ENCODE measurements at regions not wholly inside any gene's neighbourhood (a gene's known extent, or its start where the extent isn't known, plus 50 kb on each side); places are given as distances from the start of the nearest gene placed in this dataset.
"Not testable (repeated sequence)": the region's sequence is repeated elsewhere in the genome, so short reads cannot be mapped to it uniquely, and the experiment has no call there.

- CTCF ChIA-PET, result no interaction called here
- Mint-ChIP-seq H3K27ac (ENCODE audit: unreplicated experiment) (no peak overlapping the region), H3K27me3 (ENCODE audit: unreplicated experiment) (no peaks in the 10 kb centered on the region), H3K36me3 (ENCODE audit: insufficient read depth, unreplicated experiment) (no peaks in the 10 kb centered on the region), H3K4me1 (ENCODE audit: low read depth, unreplicated experiment) (no peaks in the 10 kb centered on the region), H3K9me3 (ENCODE audit: low read depth, unreplicated experiment) (no peaks in the 10 kb centered on the region), H3K4me3 (ENCODE audit: low read depth, unreplicated experiment) (no peak overlapping the region)
- no peak for TF ChIP-seq CTCF (IDR thresholded peaks at IDR 0.05; ENCODE audit: unreplicated experiment)
- DNase-seq, result no peak
- BruUV-seq (replicated peaks), result no TSS peak
- intact Hi-C loops (cut with micrococcal nuclease; ENCODE audit: unreplicated experiment), result no loop called here
These were observed 108.5 kb upstream of the SPACA7 start for GRCh38 chr13:112267660-112268059.

GRCh38 chr13:112270951-112271350 is 105.2 kb upstream of the SPACA7 start:
- intact Hi-C loops (cut with micrococcal nuclease; ENCODE audit: unreplicated experiment), result no loop called here
- H3K9me3 Mint-ChIP-seq (ENCODE audit: low read depth, unreplicated experiment), result no peaks in the 10 kb centered on the region
- DNase-seq, result no peak
- CTCF ChIA-PET, result no interaction called here
- no peak overlapping the region for H3K27ac Mint-ChIP-seq (ENCODE audit: unreplicated experiment)
- H3K27me3 Mint-ChIP-seq (ENCODE audit: unreplicated experiment), result no peaks in the 10 kb centered on the region
- H3K36me3 Mint-ChIP-seq (ENCODE audit: insufficient read depth, unreplicated experiment), result no peaks in the 10 kb centered on the region
- TF ChIP-seq CTCF (IDR thresholded peaks at IDR 0.05; ENCODE audit: unreplicated experiment), result no peak
- no TSS peak for BruUV-seq (replicated peaks)
- no peaks in the 10 kb centered on the region for H3K4me1 Mint-ChIP-seq (ENCODE audit: low read depth, unreplicated experiment)
- no peak overlapping the region for H3K4me3 Mint-ChIP-seq (ENCODE audit: low read depth, unreplicated experiment)

- DNase-seq; H3K4me3 Mint-ChIP-seq (ENCODE audit: low read depth, unreplicated experiment); intact Hi-C loops (cut with micrococcal nuclease; ENCODE audit: unreplicated experiment); H3K4me1 Mint-ChIP-seq (ENCODE audit: low read depth, unreplicated experiment); H3K9me3 Mint-ChIP-seq (ENCODE audit: low read depth, unreplicated experiment); H3K27ac Mint-ChIP-seq (ENCODE audit: unreplicated experiment); CTCF ChIA-PET; H3K36me3 Mint-ChIP-seq (ENCODE audit: insufficient read depth, unreplicated experiment); H3K27me3 Mint-ChIP-seq (ENCODE audit: unreplicated experiment); BruUV-seq (replicated peaks): not testable (repeated sequence)
These were observed 89.4 kb upstream of the SPACA7 start for GRCh38 chr13:112286733-112287132.

GRCh38 chr13:112320303-112320702 is 55.9 kb upstream of the SPACA7 start:
- H3K4me3 Mint-ChIP-seq (ENCODE audit: low read depth, unreplicated experiment), result no peak overlapping the region
- no peaks in the 10 kb centered on the region for H3K36me3 Mint-ChIP-seq (ENCODE audit: insufficient read depth, unreplicated experiment)
- H3K27ac Mint-ChIP-seq (ENCODE audit: unreplicated experiment), result no peak overlapping the region
- TF ChIP-seq CTCF (IDR thresholded peaks at IDR 0.05; ENCODE audit: unreplicated experiment), result no peak
- H3K27me3 Mint-ChIP-seq (ENCODE audit: unreplicated experiment), result no peaks in the 10 kb centered on the region
- no TSS peak for BruUV-seq (replicated peaks)
- H3K4me1 Mint-ChIP-seq (ENCODE audit: low read depth, unreplicated experiment), result no peaks in the 10 kb centered on the region
- DNase-seq, result no peak
- intact Hi-C loops (cut with micrococcal nuclease; ENCODE audit: unreplicated experiment), result no loop called here
- H3K9me3 Mint-ChIP-seq (ENCODE audit: low read depth, unreplicated experiment), result no peaks in the 10 kb centered on the region
- CTCF ChIA-PET, result no interaction called here

- H3K27me3 Mint-ChIP-seq (ENCODE audit: unreplicated experiment), result no peaks in the 10 kb centered on the region
- CTCF ChIA-PET, result no interaction called here
These were observed 53.6 kb upstream of the SPACA7 start for GRCh38 chr13:112322557-112322956.

More at GRCh38 chr13:112322557-112322956, 53.6 kb upstream of the SPACA7 start:
- Mint-ChIP-seq H3K27ac (ENCODE audit: unreplicated experiment) (no peak overlapping the region), H3K4me3 (ENCODE audit: low read depth, unreplicated experiment) (no peak overlapping the region), H3K4me1 (ENCODE audit: low read depth, unreplicated experiment) (no peaks in the 10 kb centered on the region), H3K9me3 (ENCODE audit: low read depth, unreplicated experiment) (no peaks in the 10 kb centered on the region), H3K36me3 (ENCODE audit: insufficient read depth, unreplicated experiment) (no peaks in the 10 kb centered on the region)
- DNase-seq, result no peak
- no peak for TF ChIP-seq CTCF (IDR thresholded peaks at IDR 0.05; ENCODE audit: unreplicated experiment)
- no TSS peak for BruUV-seq (replicated peaks)
- intact Hi-C loops (cut with micrococcal nuclease; ENCODE audit: unreplicated experiment), result no loop called here

All from Calu3 (cell line).